ENCODE measurements at regions not wholly inside any gene's neighbourhood (a gene's known extent, or its start where the extent isn't known, plus 50 kb on each side); places are given as distances from the start of the nearest gene placed in this dataset.
"Not testable (repeated sequence)": the region's sequence is repeated elsewhere in the genome, so short reads cannot be mapped to it uniquely, and the experiment has no call there.

DNA sequence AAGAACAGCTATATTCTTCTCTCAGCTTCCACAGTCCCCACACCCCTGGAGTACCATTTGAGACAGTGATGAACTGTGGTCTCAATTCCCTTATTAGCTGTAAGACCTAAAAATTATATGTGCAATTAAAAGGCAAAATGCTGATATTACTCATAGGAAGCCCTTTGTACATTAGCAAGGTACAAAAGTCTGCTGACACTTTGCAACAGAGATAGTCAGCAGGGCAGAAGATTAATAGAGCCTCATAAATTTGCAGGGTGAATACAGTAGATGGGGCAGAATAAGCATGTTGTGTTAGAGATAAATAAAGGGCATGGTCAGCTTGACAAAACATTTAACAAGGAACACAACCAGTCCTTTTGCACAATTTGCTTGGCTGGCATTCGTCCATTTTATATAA is 210.0 kb upstream of the OBI1 start:
- no peak for DNase-seq (ENCODE audit: low read depth in 2 of 2)

DNA sequence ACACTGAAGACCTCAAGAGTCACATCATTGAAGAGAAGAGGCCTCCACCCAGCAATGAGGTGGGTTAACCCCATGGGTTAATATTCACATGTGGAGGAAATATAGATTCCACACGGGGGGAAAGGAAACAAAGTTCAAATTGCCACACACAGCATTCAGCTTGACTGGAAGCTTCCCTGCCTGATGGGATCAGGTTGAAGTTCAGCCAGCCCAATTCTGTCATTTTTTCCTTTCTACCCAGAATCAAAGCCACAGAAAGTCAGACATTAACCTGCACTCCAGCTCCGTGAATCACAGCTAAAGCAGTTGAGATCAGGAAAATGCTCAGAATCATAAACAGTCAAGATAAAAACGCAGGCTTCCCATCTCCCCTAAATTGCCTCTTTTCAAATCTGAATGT is 208.7 kb upstream of the OBI1 start:
- no peak for DNase-seq (ENCODE audit: low read depth in 2 of 2)

DNA sequence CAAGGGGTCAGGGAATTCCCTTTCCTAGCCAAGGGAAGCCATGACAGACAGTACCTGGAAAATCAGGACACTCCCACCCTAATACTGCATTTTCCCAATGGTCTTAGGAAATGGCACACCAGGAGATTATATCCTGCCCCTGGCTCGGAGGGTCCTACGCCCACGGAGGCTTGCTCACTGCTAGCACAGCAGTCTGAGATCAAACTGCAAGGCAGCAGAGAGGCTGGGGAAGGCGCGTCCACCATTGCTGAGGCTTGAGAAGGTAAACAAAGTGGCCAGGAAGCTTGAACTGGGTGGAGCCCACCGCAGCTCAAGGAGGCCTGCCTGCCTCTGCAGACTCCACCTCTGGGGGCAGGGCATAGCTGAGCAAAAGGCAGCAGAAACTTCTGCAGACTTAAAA is 207.1 kb upstream of the OBI1 start:
- DNase-seq (ENCODE audit: low read depth in 2 of 2) = not testable (repeated sequence)

DNA sequence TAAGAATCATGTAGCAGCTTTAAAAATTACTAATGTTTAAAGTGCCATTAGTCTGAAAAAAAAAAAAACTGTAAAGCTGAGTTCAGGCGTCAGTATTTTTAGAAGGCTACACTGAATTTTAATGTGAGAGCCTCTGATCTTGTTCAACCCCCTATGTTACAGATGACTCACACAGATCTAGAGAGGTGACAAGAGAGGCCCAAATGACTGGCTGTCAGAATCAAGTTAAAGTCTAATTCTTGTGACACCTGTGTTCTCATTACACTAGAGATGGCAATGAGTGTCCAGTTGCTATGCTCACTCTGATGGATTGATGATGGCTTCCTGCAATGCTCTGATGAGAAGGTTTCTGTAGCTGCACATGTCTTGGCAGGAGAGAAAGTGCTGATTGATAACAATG is 203.5 kb upstream of the OBI1 start:
- DNase-seq (ENCODE audit: low read depth in 2 of 2) = no peak

DNA sequence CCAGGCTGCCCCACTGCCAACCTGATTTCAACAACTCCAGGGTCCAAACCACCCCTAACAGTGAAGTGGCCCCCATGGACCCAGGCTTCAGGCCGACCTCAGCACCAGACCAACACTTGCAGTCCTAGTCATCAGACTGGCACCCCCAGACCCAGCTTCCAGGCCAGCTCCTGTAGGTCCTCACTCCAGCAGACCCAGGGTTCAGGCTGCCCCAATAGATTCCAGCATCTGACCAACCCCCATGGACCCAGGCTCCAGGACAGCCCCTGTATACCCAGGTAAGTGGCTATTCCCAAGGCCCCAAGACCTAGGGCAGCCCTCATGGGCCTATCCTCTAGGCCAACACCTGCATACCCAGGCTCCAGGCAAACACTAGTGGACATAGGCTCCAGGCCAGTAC is 193.8 kb upstream of the OBI1 start:
- no peak for DNase-seq (ENCODE audit: low read depth in 2 of 2)

- DNase-seq (ENCODE audit: low read depth in 2 of 2) = no peak
These were observed 186.9 kb upstream of the OBI1 start for GRCh38 chr13:78845656-78846365.

DNA sequence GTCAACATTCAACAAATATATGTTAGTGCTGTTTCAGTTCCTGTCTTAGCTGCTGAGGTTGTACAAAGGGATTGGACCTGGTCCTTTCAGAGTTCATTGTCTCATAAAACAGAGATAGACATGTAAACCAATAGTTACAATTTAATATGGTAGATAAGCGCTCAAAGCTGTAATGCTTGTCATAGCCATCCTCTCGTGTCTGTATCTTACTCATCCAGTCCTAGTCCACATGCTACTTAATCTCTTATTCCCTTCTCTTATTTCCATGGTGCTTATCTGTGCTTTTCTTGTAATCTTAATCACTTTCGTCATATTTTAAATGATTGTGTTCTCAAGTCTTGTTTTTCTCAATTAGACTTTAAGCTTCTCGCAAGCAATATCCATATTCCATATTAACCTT is 185.2 kb upstream of the OBI1 start:
- no peak for DNase-seq (ENCODE audit: low read depth in 2 of 2)

- no peak for DNase-seq (ENCODE audit: low read depth in 2 of 2)
These were observed 182.5 kb upstream of the OBI1 start for GRCh38 chr13:78841358-78841963.

DNA sequence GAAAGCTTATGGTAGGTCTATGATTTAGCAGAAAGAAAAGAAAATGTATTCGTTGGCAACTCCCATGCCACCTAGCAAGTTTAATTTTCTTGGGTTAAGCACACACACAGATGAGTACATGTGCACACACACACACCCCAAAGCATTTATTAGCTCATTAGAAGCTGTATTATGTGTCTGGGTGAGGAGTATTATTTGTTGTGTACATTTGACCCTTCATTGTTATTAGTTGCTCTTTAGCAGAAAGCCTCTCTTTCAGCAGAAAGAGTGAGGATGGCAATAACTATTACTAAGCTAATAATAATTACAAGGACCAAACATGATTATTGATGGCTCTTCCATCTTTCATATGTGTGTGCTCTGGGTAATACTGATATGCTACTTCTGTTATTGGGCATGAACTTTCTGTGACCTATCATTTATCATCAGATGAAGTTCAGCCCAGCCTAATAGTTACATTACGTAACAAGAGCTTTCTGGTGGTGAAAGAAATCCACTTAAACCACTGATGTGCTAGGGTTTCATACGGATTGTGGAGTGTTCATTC is 177.4 kb upstream of the OBI1 start:
- DNase-seq (ENCODE audit: low read depth in 2 of 2) = no peak

DNA sequence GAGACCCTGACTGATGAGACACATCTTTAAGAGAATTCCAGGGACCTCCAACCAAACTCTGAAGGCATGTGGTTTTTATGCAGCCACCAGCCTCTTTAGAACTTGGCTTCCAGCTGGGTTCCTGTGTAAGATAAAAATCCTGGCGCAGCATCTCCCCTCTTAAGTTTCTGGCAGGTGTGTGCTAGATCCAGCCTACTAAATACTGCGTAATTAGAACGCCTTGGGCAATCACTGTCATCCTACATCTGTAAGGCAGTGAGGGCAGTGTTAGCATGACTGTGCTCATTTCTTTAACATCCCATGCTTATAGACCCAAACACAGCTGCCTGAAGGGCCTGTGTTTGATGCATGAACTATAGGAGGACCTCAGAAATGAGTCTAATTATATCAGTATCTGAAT is 173.5 kb upstream of the OBI1 start:
- no peak for DNase-seq (ENCODE audit: low read depth in 2 of 2)

DNA sequence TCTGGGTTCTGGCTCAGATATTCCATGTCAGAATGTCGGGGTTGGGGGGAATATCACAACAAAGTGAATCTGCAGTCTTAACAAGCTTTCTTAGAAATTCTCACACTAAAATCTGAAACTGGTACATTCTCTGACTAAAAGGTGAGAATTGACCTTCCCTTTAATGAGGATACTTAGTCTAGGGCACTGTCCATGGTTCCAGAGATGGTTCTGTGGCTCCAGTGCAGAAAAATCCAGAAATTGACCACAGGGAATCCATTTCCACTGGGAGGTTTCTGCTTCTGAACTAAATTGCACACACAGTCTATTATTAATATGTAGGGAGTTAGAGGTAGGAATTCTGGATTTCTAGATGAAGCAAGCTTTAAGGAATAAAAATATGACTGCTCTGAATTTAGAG is 171.6 kb upstream of the OBI1 start:
- DNase-seq (ENCODE audit: low read depth in 2 of 2) = no peak

DNA sequence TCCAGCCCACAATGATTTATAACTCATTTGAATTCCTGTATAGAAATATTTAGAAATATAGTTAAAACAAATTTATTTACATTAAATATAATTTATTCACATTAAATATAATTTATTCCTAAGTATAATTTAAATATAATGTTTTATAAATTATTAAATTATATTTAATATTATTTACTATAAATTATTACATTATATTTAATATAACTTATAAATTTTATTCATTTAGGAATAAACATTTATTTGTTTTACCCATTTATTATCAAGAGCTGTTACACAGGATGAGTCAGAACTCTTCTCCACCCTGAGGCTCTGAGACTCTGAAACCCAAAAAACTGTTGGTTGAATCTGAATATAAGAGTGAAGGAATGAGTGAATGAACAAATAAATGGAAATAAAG is 170.9 kb upstream of the OBI1 start:
- DNase-seq (ENCODE audit: low read depth in 2 of 2) = no peak

DNA sequence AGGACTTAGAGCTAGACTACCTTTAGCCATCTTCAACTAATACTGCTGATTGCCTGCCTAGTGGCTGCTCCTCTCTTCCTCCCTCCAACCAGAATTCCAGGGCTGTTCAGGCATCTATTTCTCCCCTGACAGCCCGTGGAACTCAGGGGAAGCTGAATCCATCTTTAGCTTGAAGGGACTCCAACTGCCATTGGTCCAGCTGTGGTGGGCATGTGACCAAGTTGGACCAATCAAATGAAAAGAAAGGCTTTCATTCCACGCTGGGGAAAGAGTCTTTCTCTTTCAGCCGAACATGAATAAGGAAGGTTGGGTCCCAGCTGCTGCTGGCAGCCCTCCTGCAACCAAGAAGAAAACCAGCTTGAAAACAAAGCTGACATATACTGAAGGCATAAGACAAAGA is 168.5 kb upstream of the OBI1 start:
- DNase-seq (ENCODE audit: low read depth in 2 of 2) = no peak

- no peak for DNase-seq (ENCODE audit: low read depth in 2 of 2)
These were observed 168.0 kb upstream of the OBI1 start for GRCh38 chr13:78826936-78827335.

DNA sequence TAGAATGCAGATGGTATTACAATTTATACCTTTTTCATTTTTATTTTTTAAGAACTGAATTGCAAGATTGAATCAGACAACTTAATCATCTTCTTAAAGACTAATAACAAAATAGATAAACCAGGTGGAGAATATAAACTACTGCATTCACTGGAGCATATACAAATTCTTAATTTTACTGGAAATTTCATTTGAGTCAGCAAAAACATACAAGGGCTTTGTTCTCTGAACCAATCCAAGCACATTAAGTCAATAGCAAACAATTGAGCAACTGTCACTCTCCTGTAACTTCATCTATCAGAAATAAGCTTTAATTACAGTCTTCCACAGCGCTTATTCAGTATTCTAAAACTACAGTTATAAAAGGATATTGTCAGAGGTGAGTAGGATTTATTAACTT is 167.4 kb upstream of the OBI1 start:
- DNase-seq (ENCODE audit: low read depth in 2 of 2) = no peak

- no peak for DNase-seq (ENCODE audit: low read depth in 2 of 2)
These were observed 161.6 kb upstream of the OBI1 start for GRCh38 chr13:78820541-78820940.

DNA sequence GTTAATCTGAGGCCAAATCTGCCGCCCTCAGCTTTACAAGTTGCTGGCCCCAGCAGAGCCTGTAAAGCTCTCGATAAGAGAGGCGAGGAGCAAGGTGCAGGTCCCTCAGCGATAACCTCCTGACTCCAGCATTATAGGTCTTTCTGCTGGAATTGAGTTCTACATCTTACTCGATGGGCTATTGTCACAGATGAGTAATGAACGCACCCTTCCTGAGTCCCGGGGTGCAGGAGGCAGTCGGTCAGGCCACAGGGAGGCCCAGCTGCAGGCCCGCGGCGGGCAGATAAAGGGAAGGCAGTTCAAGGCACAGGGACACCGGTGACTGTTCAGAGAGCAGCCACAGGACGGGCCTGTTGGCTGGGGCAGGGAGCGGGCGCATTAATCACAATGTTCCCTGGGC is 157.6 kb upstream of the OBI1 start:
- no peak for DNase-seq (ENCODE audit: low read depth in 2 of 2)

- no peak for DNase-seq (ENCODE audit: low read depth in 2 of 2)
These were observed 157.2 kb upstream of the OBI1 start for GRCh38 chr13:78816154-78816553.

DNA sequence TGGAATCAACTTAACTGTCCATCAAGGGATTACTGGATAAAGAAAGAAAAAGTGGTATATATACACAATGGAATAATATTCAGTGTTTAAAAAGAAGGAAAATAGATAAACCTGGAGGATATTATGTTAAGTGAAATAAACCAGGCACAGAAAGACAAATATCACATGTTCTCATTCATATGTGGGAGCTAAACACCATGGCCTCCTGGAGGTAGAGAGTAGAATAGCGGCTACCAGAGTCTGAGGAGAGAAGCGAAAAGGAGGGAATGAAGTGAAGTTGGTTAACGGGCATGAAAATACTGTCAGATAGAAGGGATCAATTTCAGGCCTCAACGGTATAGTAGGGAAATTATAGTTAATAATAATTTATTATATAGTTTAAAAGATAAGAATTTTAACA is 147.5 kb upstream of the OBI1 start:
- DNase-seq (ENCODE audit: low read depth in 2 of 2) = no peak

- no peak for DNase-seq (ENCODE audit: low read depth in 2 of 2)
These were observed 144.0 kb upstream of the OBI1 start for GRCh38 chr13:78802912-78803311.

DNA sequence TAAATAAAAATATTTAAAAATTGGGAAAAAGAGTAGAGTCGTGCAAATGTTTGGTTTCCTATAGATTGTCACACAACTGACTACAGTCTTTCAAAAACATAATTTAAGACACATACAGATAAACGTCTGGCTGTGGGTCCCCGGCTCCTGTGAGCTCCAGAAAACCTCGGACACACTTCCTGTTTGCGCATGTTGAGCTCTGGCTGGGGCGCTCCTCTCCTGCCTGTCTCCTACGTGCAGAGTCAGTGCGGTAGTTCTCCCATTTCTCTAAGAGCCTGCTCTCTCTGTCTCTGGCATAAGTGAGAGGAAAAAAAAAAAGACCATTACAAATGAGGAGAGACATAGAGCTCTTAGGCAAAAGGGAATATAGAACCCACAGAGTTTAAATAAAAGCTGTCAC is 128.2 kb upstream of the OBI1 start:
- no peak for DNase-seq (ENCODE audit: low read depth in 2 of 2)

- no peak for DNase-seq (ENCODE audit: low read depth in 2 of 2)
These were observed 127.5 kb upstream of the OBI1 start for GRCh38 chr13:78786459-78786858.

DNA sequence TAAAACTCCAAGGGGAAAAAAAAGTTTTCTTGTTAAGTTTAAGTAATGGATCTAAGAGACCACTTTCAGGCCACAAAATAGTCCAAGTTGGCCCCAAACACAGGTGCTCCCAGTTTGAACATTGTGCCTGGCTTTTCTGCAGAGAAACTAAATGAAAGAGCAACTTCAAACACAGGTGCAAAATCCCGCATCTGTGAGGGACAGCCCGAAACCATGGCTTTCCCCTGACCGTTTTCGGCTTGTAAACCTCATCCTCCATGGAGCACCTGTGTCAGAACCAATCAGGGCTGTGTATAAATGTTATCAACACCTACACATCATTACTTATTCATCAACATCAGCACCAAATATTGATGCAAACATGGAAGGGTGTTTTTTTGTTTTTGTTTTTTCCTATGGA is 126.8 kb upstream of the OBI1 start:
- no peak for DNase-seq (ENCODE audit: low read depth in 2 of 2)
